ENCODE measurements at regions not wholly inside any gene's neighbourhood (a gene's known extent, or its start where the extent isn't known, plus 50 kb on each side); places are given as distances from the start of the nearest gene placed in this dataset.

DNA sequence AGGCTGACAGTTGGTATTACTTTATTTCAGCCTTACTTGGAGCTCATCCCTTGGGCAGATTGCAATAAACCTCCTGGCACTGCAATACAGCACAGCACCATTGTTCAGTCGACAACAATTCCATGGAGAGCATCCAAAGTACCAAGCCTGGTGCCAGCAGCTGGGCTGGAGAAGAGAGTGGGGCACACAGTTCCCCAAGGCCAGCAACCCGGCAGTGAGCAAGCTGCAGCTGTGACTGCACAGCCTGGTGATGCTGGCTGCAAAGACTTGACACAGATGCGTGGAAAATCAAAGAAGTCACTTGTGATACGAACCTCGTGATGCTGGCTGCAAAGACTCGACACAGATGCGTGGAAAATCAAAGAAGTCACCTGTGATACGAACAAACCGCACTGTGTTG, 125.4 kb downstream of the ATPSCKMT start:
- H3K23me2 ChIP-seq (ENCODE audit: insufficient read length, low read depth, low read length, poor library complexity, severe bottlenecking) = no peaks in the 10 kb centered on the region
- H3K27me3 Mint-ChIP-seq (ENCODE audit: low read depth) = no peaks in the 10 kb centered on the region; the same call in none of the 2 replicates
- no peak overlapping the region for H2BK15ac ChIP-seq (ENCODE audit: low read depth, low read length)
- no peaks in the 10 kb centered on the region for H3K4me1 ChIP-seq (ENCODE audit: insufficient read depth, low read length)
- no peak overlapping the region for H3K27ac Mint-ChIP-seq
- no peak overlapping the region for H4K5ac ChIP-seq (ENCODE audit: insufficient read length, low read depth, low read length)
- TF ChIP-seq, protein P1, sequence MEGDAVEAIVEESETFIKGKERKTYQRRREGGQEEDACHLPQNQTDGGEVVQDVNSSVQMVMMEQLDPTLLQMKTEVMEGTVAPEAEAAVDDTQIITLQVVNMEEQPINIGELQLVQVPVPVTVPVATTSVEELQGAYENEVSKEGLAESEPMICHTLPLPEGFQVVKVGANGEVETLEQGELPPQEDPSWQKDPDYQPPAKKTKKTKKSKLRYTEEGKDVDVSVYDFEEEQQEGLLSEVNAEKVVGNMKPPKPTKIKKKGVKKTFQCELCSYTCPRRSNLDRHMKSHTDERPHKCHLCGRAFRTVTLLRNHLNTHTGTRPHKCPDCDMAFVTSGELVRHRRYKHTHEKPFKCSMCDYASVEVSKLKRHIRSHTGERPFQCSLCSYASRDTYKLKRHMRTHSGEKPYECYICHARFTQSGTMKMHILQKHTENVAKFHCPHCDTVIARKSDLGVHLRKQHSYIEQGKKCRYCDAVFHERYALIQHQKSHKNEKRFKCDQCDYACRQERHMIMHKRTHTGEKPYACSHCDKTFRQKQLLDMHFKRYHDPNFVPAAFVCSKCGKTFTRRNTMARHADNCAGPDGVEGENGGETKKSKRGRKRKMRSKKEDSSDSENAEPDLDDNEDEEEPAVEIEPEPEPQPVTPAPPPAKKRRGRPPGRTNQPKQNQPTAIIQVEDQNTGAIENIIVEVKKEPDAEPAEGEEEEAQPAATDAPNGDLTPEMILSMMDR (conservative IDR thresholded peaks at IDR 0.05) = no peak
- no peaks in the 10 kb centered on the region for H4K20me1 ChIP-seq (ENCODE audit: control insufficient read depth, insufficient read depth, insufficient read length)
- no peaks in the 10 kb centered on the region; a peak in 2 of 7 replicates for H3K36me3 Mint-ChIP-seq (ENCODE audit: insufficient read depth in 1 of 3, low read depth in 3 of 3)
- H3K27me3 ChIP-seq (ENCODE audit: insufficient read depth, low read length) = no peaks in the 10 kb centered on the region
- H3K79me1 ChIP-seq (ENCODE audit: insufficient read depth, low read depth, low read length, poor library complexity, severe bottlenecking) = no peaks in the 10 kb centered on the region
- H2BK120ac ChIP-seq (ENCODE audit: low read depth, low read length, poor library complexity, severe bottlenecking) = no peak overlapping the region
- no peak overlapping the region for H2BK20ac ChIP-seq (ENCODE audit: low read depth, low read length, poor library complexity, severe bottlenecking)
- DNase-seq = no peak
- H4K8ac ChIP-seq (replicated peaks; ENCODE audit: insufficient read length, low read depth, low read length) = no peak overlapping the region
- no peak overlapping the region for H3K4me3 Mint-ChIP-seq
- no peak overlapping the region for H2BK12ac ChIP-seq (ENCODE audit: insufficient read length, low read depth, low read length)
- H3K4ac ChIP-seq (ENCODE audit: low read depth, low read length) = no peak overlapping the region
- H3K9ac ChIP-seq (ENCODE audit: extremely low read depth, insufficient read length, low read length) = no peak overlapping the region
- no peaks in the 10 kb centered on the region for H3K9me3 ChIP-seq (ENCODE audit: control insufficient read depth, low read depth, low read length)
- H2AFZ ChIP-seq (ENCODE audit: low read length) = no peak overlapping the region
- no peak overlapping the region for H2BK5ac ChIP-seq (ENCODE audit: insufficient read length, low read length)
- H3K79me2 ChIP-seq (ENCODE audit: insufficient read depth, low read length) = no peaks in the 10 kb centered on the region
- no peak overlapping the region for H3K18ac ChIP-seq (ENCODE audit: insufficient read length, low read depth, low read length)
- no peaks in the 10 kb centered on the region; a peak in 1 of 5 replicates for H3K9me3 Mint-ChIP-seq
- H2AK5ac ChIP-seq (ENCODE audit: insufficient read length, low read length) = no peak overlapping the region
- H3K4me2 ChIP-seq (ENCODE audit: insufficient read depth, insufficient read length, low read length) = no peak overlapping the region
- H3K4me1 Mint-ChIP-seq = no peaks in the 10 kb centered on the region; a peak in 1 of 4 replicates
- H3K27ac ChIP-seq (ENCODE audit: insufficient read length, low read depth, low read length) = no peak overlapping the region
- WGBS (ENCODE audit: extremely low coverage, insufficient read length, low lambda C conversion rate) = no CpG with 5 or more reads among the region's 9 CpGs
- H4K91ac ChIP-seq (ENCODE audit: insufficient read length, low read depth, low read length) = no peak overlapping the region
- no peak overlapping the region for H3T11ph ChIP-seq (ENCODE audit: low read length)
- no peak overlapping the region for H3K56ac ChIP-seq (ENCODE audit: insufficient read length, low read depth, low read length)
- no peak overlapping the region for H3K14ac ChIP-seq (ENCODE audit: insufficient read depth, low read length)
- H3K23ac ChIP-seq (ENCODE audit: insufficient read length, low read depth, low read length) = no peak overlapping the region
